Peyer's patch (tissue), 4 donors: ENCODE measurements at regions not wholly inside any gene's neighbourhood (a gene's known extent, or its start where the extent isn't known, plus 50 kb on each side); places are given as distances from the start of the nearest gene placed in this dataset.

Experiments used
- POLR2A ChIP-seq, 2 donors: fragments of 450-650 bp; IDR thresholded peaks; one replicate each; pipeline ENCODE4 v1.5.1; 2017; ENCODE audit warnings: antibody characterized with exemption in 2 of 2, mild to moderate bottlenecking in 2 of 2, moderate library complexity in 2 of 2
- TF ChIP-seq, protein P1 (sequence below), 6 experiments: fragments of 450-650 bp in 4 of 6; fragments of 200-600 bp in 2 of 6; sonication (generic) in 1 of 6; IDR thresholded peaks; one replicate each; pipeline ENCODE4 v1.5.1; 2017 to 2019; ENCODE audit warnings: antibody characterized with exemption in 6 of 6, mild to moderate bottlenecking in 3 of 6, moderate library complexity in 1 of 6

DNA sequence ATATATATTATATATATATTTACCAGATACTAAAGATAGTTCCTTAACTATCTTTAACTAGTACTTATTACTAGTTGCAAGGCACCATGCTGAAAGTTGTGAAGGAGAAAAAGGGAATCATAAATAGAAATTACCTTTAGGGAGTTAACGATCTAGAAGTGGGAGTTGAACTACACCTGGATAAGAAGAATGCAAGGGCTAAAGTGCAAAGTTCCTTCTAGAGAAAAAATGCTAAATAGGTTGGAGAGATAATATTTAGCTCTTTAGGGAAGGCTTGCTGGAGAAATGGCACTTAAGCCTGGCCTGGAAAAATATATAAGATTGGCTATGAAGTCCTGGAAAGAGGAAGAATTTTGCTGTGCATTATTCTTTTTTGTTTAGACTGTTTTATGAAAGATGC, 130.6 kb upstream of the IGSF10 start:
- TF ChIP-seq, protein P1, sequence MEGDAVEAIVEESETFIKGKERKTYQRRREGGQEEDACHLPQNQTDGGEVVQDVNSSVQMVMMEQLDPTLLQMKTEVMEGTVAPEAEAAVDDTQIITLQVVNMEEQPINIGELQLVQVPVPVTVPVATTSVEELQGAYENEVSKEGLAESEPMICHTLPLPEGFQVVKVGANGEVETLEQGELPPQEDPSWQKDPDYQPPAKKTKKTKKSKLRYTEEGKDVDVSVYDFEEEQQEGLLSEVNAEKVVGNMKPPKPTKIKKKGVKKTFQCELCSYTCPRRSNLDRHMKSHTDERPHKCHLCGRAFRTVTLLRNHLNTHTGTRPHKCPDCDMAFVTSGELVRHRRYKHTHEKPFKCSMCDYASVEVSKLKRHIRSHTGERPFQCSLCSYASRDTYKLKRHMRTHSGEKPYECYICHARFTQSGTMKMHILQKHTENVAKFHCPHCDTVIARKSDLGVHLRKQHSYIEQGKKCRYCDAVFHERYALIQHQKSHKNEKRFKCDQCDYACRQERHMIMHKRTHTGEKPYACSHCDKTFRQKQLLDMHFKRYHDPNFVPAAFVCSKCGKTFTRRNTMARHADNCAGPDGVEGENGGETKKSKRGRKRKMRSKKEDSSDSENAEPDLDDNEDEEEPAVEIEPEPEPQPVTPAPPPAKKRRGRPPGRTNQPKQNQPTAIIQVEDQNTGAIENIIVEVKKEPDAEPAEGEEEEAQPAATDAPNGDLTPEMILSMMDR (IDR thresholded peaks at IDR 0.05) = no peak
- no peak for TF ChIP-seq POLR2A (IDR thresholded peaks at IDR 0.05)
